ENCODE measurements at regions not wholly inside any gene's neighbourhood (a gene's known extent, or its start where the extent isn't known, plus 50 kb on each side); places are given as distances from the start of the nearest gene placed in this dataset.
A peak's percentile ranks its signal among the peaks of the same experiment; 100 is the strongest.

- 8 to 12% methylated on average over 3 of the region's 3 CpGs for WGBS, 2 experiments (ENCODE audit: low coverage in 1 of 2, low lambda C conversion rate in 2 of 2, missing lambda C conversion rate in 2 of 2)
- Histone ChIP-seq H3K4me2 (ENCODE audit: unreplicated experiment) (no peak overlapping the region), H3K9ac (no peak overlapping the region), H3K4me1 (ENCODE audit: insufficient read depth) (peaks cover 18% of the 10 kb centered on the region), H3K36me3 (ENCODE audit: low read depth) (no peaks in the 10 kb centered on the region), H3K9me2 (ENCODE audit: insufficient read depth) (no peaks in the 10 kb centered on the region), H3K9me3 (ENCODE audit: low read depth) (no peaks in the 10 kb centered on the region), H3K79me2 (ENCODE audit: insufficient read depth) (no peaks in the 10 kb centered on the region), H3F3A (ENCODE audit: insufficient read depth) (no peaks in the 10 kb centered on the region), H2AFZ (0 out of 2 replicates have a peak overlapping the region, but pooled peaks have one; percentile 17), H4K20me1 (ENCODE audit: insufficient read depth) (no peaks in the 10 kb centered on the region), H3K27ac (no peak overlapping the region), H3K27me3 (replicated peaks; ENCODE audit: insufficient read depth) (no peaks in the 10 kb centered on the region), H3K4me3 (no peak overlapping the region)
- peak; percentile 39 for DNase-seq
- in situ Hi-C loops (cut with MboI) = no loop called here
- no peak for TF ChIP-seq EZH2phosphoT487 (IDR thresholded peaks at IDR 0.05; ENCODE audit: insufficient read depth, low read depth)
- TF ChIP-seq EZH2 (IDR thresholded peaks at IDR 0.05; ENCODE audit: insufficient read depth, poor library complexity, severe bottlenecking) = no peak
Measured at GRCh38 chr4:137685357-137685756, 153.1 kb upstream of the PCDH18 start.

GRCh38 chr4:137681081-137681480, 148.8 kb upstream of the PCDH18 start:
- Histone ChIP-seq H3K79me2 (ENCODE audit: insufficient read depth) (no peaks in the 10 kb centered on the region), H3K4me2 (ENCODE audit: unreplicated experiment) (no peak overlapping the region), H3K4me3 (no peak overlapping the region), H3K9me3 (ENCODE audit: low read depth) (no peaks in the 10 kb centered on the region), H3K9ac (no peak overlapping the region), H3K4me1 (ENCODE audit: insufficient read depth) (peaks cover 41% of the 10 kb centered on the region), H4K20me1 (ENCODE audit: insufficient read depth) (no peaks in the 10 kb centered on the region), H2AFZ (no peak overlapping the region), H3K27ac (no peak overlapping the region), H3K9me2 (ENCODE audit: insufficient read depth) (no peaks in the 10 kb centered on the region), H3K27me3 (replicated peaks; ENCODE audit: insufficient read depth) (no peaks in the 10 kb centered on the region), H3F3A (ENCODE audit: insufficient read depth) (0 out of 2 replicates have a peak, but pooled peaks cover 7% of the 10 kb centered on the region), H3K36me3 (ENCODE audit: low read depth) (no peaks in the 10 kb centered on the region)
- DNase-seq = no peak
- TF ChIP-seq EZH2 (IDR thresholded peaks at IDR 0.05; ENCODE audit: insufficient read depth, poor library complexity, severe bottlenecking) (no peak), EZH2phosphoT487 (IDR thresholded peaks at IDR 0.05; ENCODE audit: insufficient read depth, low read depth) (no peak)
- in situ Hi-C loops (cut with MboI) = no loop called here
- WGBS, 2 experiments (ENCODE audit: low coverage in 1 of 2, low lambda C conversion rate in 2 of 2, missing lambda C conversion rate in 2 of 2) = 97 to 100% methylated on average over 1 of the region's 1 CpG

GRCh38 chr4:137678796-137679195, 146.5 kb upstream of the PCDH18 start:
- in situ Hi-C loops (cut with MboI) = no loop called here
- Histone ChIP-seq H3K36me3 (ENCODE audit: low read depth) (no peaks in the 10 kb centered on the region), H3K9me2 (ENCODE audit: insufficient read depth) (no peaks in the 10 kb centered on the region), H3K4me3 (no peak overlapping the region), H3K79me2 (ENCODE audit: insufficient read depth) (no peaks in the 10 kb centered on the region), H3K27me3 (replicated peaks; ENCODE audit: insufficient read depth) (no peaks in the 10 kb centered on the region), H3K4me2 (ENCODE audit: unreplicated experiment) (peak overlapping the region; percentile 61), H3K9me3 (ENCODE audit: low read depth) (no peaks in the 10 kb centered on the region), H3F3A (ENCODE audit: insufficient read depth) (peaks cover 10% of the 10 kb centered on the region), H2AFZ (no peak overlapping the region), H3K4me1 (ENCODE audit: insufficient read depth) (peaks cover 26% of the 10 kb centered on the region), H3K9ac (no peak overlapping the region), H3K27ac (peak overlapping the region; percentile 72), H4K20me1 (ENCODE audit: insufficient read depth) (no peaks in the 10 kb centered on the region)
- DNase-seq = peak; percentile 64
- no peak for TF ChIP-seq EZH2 (IDR thresholded peaks at IDR 0.05; ENCODE audit: insufficient read depth, poor library complexity, severe bottlenecking)
- no peak for TF ChIP-seq EZH2phosphoT487 (IDR thresholded peaks at IDR 0.05; ENCODE audit: insufficient read depth, low read depth)
- WGBS, 2 experiments (ENCODE audit: low coverage in 1 of 2, low lambda C conversion rate in 2 of 2, missing lambda C conversion rate in 2 of 2) = 87 to 93% methylated on average over 1 of the region's 1 CpG

GRCh38 chr4:137677863-137678262, 145.6 kb upstream of the PCDH18 start:
- Histone ChIP-seq H3K9ac (no peak overlapping the region), H3K27ac (peak overlapping the region; percentile 72), H3K9me2 (ENCODE audit: insufficient read depth) (no peaks in the 10 kb centered on the region), H3K27me3 (replicated peaks; ENCODE audit: insufficient read depth) (no peaks in the 10 kb centered on the region), H3K4me3 (no peak overlapping the region), H3K36me3 (ENCODE audit: low read depth) (no peaks in the 10 kb centered on the region), H3F3A (ENCODE audit: insufficient read depth) (peaks cover 16% of the 10 kb centered on the region), H3K4me2 (ENCODE audit: unreplicated experiment) (peak overlapping the region; percentile 61), H2AFZ (no peak overlapping the region), H3K79me2 (ENCODE audit: insufficient read depth) (no peaks in the 10 kb centered on the region), H3K4me1 (ENCODE audit: insufficient read depth) (peaks cover 35% of the 10 kb centered on the region), H4K20me1 (ENCODE audit: insufficient read depth) (no peaks in the 10 kb centered on the region), H3K9me3 (ENCODE audit: low read depth) (no peaks in the 10 kb centered on the region)
- DNase-seq = peak; percentile 90
- TF ChIP-seq EZH2phosphoT487 (IDR thresholded peaks at IDR 0.05; ENCODE audit: insufficient read depth, low read depth) = no peak
- no peak for TF ChIP-seq EZH2 (IDR thresholded peaks at IDR 0.05; ENCODE audit: insufficient read depth, poor library complexity, severe bottlenecking)
- in situ Hi-C loops (cut with MboI) = no loop called here

Measured in GM23248 (cell line).